MCF 10A (cell line): ENCODE measurements at regions not wholly inside any gene's neighbourhood (a gene's known extent, or its start where the extent isn't known, plus 50 kb on each side); places are given as distances from the start of the nearest gene placed in this dataset.
A peak's percentile ranks its signal among the peaks of the same experiment; 100 is the strongest.

ENCODE experiments used
- BruUV-seq: library from RNA; stranded (reverse); fragments of 400-500 nt; replicated peaks from 2 replicates; lab custom pipeline; 2021; lab: Mats Ljungman, UMichigan
- CTCF ChIA-PET: fragments of 300-600 bp; sonication (Branson Sonifier 250); formaldehyde crosslinking; extraction: SDS; loops from one replicate; lab custom pipeline; 2021; ENCODE audit warnings: antibody characterized with exemption, inconsistent platforms; lab: Yijun Ruan, JAX
- POLR2A ChIA-PET: fragments of 300-600, 350-650 bp; sonication (Branson Sonifier 250); formaldehyde crosslinking; extraction: SDS; loops from one replicate; lab custom pipeline; 2020; ENCODE audit warnings: antibody characterized with exemption, inconsistent platforms; lab: Yijun Ruan, JAX
- DNase-seq: peaks from one replicate; pipeline ENCODE4 v3.0.0-alpha.2; 2018; ENCODE audit not compliant: unreplicated experiment
- H3K27ac Mint-ChIP-seq: one replicate; pipeline ENCODE4 v1.8.0; 2022; ENCODE audit warnings: mild to moderate bottlenecking, low read depth, mixed read lengths; ENCODE audit not compliant: unreplicated experiment
- H3K27me3 Mint-ChIP-seq: one replicate; pipeline ENCODE4 v1.8.0; 2022; ENCODE audit warnings: mixed read lengths; ENCODE audit not compliant: insufficient read depth, unreplicated experiment
- H3K36me3 Mint-ChIP-seq: one replicate; pipeline ENCODE4 v1.8.0; 2022; ENCODE audit warnings: mild to moderate bottlenecking, moderate library complexity, mixed read lengths; ENCODE audit not compliant: insufficient read depth, unreplicated experiment
- H3K4me1 Mint-ChIP-seq: one replicate; pipeline ENCODE4 v1.8.0; 2022; ENCODE audit warnings: mixed read lengths; ENCODE audit not compliant: insufficient read depth, unreplicated experiment
- H3K4me3 Mint-ChIP-seq: one replicate; pipeline ENCODE4 v1.8.0; 2022; ENCODE audit warnings: mild to moderate bottlenecking, moderate library complexity, mixed read lengths; ENCODE audit not compliant: unreplicated experiment
- H3K9me3 Mint-ChIP-seq: one replicate; pipeline ENCODE4 v1.8.0; 2022; ENCODE audit warnings: mixed read lengths; ENCODE audit not compliant: unreplicated experiment
- intact Hi-C: fragments of 100-400 bp; cut with micrococcal nuclease; formaldehyde crosslinking; loops from 2 replicates; pipeline ENCODE4 v1.14.1; 2022
- TF ChIP-seq, protein P1 (sequence below): fragments of 200-600 bp; IDR thresholded peaks from one replicate; pipeline ENCODE4 v1.8.0; 2022; ENCODE audit warnings: antibody characterized with exemption, mild to moderate bottlenecking; ENCODE audit not compliant: unreplicated experiment

DNA sequence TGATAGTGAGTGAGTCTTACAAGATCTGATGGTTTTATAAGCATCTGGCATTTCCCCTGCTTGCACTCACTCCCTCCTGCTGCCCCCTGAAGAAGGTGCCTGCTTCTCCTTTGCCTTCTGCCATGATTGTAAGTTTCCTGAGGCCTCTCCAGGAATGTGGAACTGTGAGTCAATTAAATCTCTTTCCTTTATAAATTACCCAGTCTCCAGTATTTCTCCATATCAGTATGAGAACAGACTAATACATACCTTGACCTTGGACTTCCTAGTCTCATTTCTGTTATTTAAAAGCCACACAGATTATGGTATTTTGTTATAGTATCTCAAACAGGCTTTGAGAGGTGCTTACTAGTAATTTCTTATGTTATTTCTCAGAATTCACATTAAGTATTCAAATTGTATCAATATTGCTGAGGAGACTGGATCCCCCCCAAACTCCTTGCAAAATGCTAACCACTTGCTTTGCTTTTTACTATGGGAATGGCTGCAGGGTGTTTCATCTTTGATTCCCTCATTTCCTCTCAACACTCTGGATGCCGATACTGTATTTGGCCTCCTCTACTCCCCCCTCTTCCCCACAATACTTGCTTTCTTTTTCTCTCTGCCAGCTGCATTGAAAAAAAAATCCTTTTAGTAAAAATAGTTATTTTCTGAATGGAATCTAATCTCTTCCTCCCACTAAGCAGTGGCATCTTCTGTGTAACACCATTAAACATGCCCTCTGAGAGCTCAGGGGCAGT is 96.9 kb upstream of the WLS start:
- Mint-ChIP-seq H3K9me3 (no peaks in the 10 kb centered on the region), H3K4me3 (no peak overlapping the region), H3K36me3 (peaks cover 5% of the 10 kb centered on the region), H3K27ac (no peak overlapping the region), H3K27me3 (no peaks in the 10 kb centered on the region), H3K4me1 (peaks cover 27% of the 10 kb centered on the region)
- POLR2A ChIA-PET = no interaction called here
- intact Hi-C loops = loop anchor here (5.0 kb wide), 1 partner anchor 97 kb away; the partner anchor contains the start of gene WLS
- DNase-seq = no peak
- CTCF ChIA-PET = interaction anchor here (0.5 to 1.0 kb wide), 4 partner anchors 10 to 628 kb away, joined by 3 to 4 read pairs (median 4); no protein-coding TSS in a partner anchor
- TF ChIP-seq, protein P1, sequence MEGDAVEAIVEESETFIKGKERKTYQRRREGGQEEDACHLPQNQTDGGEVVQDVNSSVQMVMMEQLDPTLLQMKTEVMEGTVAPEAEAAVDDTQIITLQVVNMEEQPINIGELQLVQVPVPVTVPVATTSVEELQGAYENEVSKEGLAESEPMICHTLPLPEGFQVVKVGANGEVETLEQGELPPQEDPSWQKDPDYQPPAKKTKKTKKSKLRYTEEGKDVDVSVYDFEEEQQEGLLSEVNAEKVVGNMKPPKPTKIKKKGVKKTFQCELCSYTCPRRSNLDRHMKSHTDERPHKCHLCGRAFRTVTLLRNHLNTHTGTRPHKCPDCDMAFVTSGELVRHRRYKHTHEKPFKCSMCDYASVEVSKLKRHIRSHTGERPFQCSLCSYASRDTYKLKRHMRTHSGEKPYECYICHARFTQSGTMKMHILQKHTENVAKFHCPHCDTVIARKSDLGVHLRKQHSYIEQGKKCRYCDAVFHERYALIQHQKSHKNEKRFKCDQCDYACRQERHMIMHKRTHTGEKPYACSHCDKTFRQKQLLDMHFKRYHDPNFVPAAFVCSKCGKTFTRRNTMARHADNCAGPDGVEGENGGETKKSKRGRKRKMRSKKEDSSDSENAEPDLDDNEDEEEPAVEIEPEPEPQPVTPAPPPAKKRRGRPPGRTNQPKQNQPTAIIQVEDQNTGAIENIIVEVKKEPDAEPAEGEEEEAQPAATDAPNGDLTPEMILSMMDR = no peak
- BruUV-seq = no TSS peak

DNA sequence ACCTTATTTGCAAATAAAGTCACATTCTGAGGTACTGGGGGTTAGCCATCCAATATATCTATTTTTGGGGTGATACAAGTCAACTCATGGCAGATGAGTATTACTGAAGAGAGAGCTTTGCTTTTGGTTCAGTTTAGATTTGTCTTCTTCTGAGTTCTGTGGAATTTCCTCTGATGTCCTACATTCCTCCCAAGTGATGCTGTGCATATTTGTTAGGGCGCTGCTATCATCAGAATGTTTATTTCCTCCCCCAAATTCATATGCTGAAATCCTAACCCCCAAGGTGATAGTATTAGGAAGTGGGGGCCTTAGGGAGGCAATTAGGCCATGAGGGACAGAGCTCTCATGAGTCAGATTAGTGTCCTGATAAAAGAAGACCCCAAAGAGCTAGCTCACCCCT is 96.2 kb upstream of the WLS start:
- intact Hi-C loops = loop anchor here (5.0 kb wide), 1 partner anchor 96 kb away; the partner anchor contains the start of gene WLS
- H3K4me1 Mint-ChIP-seq = peaks cover 28% of the 10 kb centered on the region
- TF ChIP-seq, protein P1 = no peak
- H3K9me3 Mint-ChIP-seq = no peaks in the 10 kb centered on the region
- H3K27me3 Mint-ChIP-seq = no peaks in the 10 kb centered on the region
- POLR2A ChIA-PET = no interaction called here
- H3K36me3 Mint-ChIP-seq = peaks cover 5% of the 10 kb centered on the region
- no peak for DNase-seq
- H3K27ac Mint-ChIP-seq = no peak overlapping the region
- no peak overlapping the region for H3K4me3 Mint-ChIP-seq
- no TSS peak for BruUV-seq
- CTCF ChIA-PET = interaction anchor here (0.5 to 1.0 kb wide), 4 partner anchors 9 to 550 kb away, joined by 3 to 4 read pairs (median 4); no protein-coding TSS in a partner anchor

DNA sequence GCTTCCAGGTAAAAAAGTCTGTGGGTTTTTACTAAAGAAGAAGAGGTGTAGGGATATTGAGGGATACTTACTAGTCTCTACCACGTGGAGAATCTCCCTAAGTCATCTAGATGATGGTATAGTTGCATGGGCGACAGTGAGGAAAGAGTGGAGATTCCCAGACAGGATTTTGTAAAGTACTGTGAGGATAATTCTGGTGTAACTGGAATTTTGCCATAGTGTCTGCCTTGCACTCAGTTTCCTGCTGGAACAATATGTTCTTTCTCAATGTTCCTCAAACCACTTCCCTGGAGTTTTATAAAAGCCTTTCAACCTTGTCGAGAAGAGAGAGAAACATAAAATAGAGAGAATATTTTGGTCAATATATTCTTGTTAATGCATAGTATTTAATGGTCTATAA is 95.1 kb upstream of the WLS start:
- intact Hi-C loops = loop anchor here (5.0 kb wide), 1 partner anchor 95 kb away; the partner anchor contains the start of gene WLS
- H3K27ac Mint-ChIP-seq = no peak overlapping the region
- TF ChIP-seq, protein P1 = no peak

GRCh38 chr1:68326481-68326880 is 94.2 kb upstream of the WLS start:
- H3K4me1 Mint-ChIP-seq = peaks cover 33% of the 10 kb centered on the region
- peaks cover 5% of the 10 kb centered on the region for H3K36me3 Mint-ChIP-seq
- H3K27ac Mint-ChIP-seq = no peak overlapping the region
- no peak for DNase-seq
- ChIA-PET POLR2A (no interaction called here), CTCF (interaction anchor here (0.6 to 1.2 kb wide), 4 partner anchors 13 to 206 kb away, joined by 3 to 5 read pairs (median 4); no protein-coding TSS in a partner anchor)
- no peaks in the 10 kb centered on the region for H3K9me3 Mint-ChIP-seq
- TF ChIP-seq, protein P1 = no peak
- H3K4me3 Mint-ChIP-seq = no peak overlapping the region
- BruUV-seq = no TSS peak
- intact Hi-C loops = loop anchor here (5.0 kb wide), 1 partner anchor 94 kb away; the partner anchor contains the start of gene WLS
- no peaks in the 10 kb centered on the region for H3K27me3 Mint-ChIP-seq

More for the DNA sequence above, 95.1 kb upstream of the WLS start:
- Mint-ChIP-seq H3K27me3 (no peaks in the 10 kb centered on the region), H3K9me3 (no peaks in the 10 kb centered on the region), H3K4me1 (peaks cover 33% of the 10 kb centered on the region), H3K36me3 (peaks cover 5% of the 10 kb centered on the region), H3K4me3 (no peak overlapping the region)
- POLR2A ChIA-PET = no interaction called here
- CTCF ChIA-PET = interaction anchor here (1.0 to 1.2 kb wide), 2 partner anchors 14 to 207 kb away, joined by 5 read pairs; no protein-coding TSS in a partner anchor
- no TSS peak for BruUV-seq
- DNase-seq = peak; percentile 39
